HG03039 (cell line): ENCODE measurements at regions not wholly inside any gene's neighbourhood (a gene's known extent, or its start where the extent isn't known, plus 50 kb on each side); places are given as distances from the start of the nearest gene placed in this dataset.
"Not testable (repeated sequence)": the region's sequence is repeated elsewhere in the genome, so short reads cannot be mapped to it uniquely, and the experiment has no call there.

Experiments used
- ATAC-seq: cut with Tn5 transposase; IDR thresholded peaks from one replicate; pipeline ENCODE4 v1.9.1; 2021; ENCODE audit warnings: mild to moderate bottlenecking, moderate library complexity; ENCODE audit not compliant: unreplicated experiment

GRCh38 chr7:81152925-81153324 lies 234.1 kb upstream of the SEMA3C start:
- not testable (repeated sequence) for ATAC-seq

- no peak for ATAC-seq
Measured at GRCh38 chr7:81150951-81151361, 232.1 kb upstream of the SEMA3C start.

GRCh38 chr7:81143856-81144255 lies 225.0 kb upstream of the SEMA3C start:
- no peak for ATAC-seq

GRCh38 chr7:81141257-81142205 lies 222.7 kb upstream of the SEMA3C start:
- ATAC-seq = not testable (repeated sequence)

GRCh38 chr7:81140775-81141174 lies 221.9 kb upstream of the SEMA3C start:
- no peak for ATAC-seq

GRCh38 chr7:81140252-81140651 lies 221.4 kb upstream of the SEMA3C start:
- no peak for ATAC-seq

DNA sequence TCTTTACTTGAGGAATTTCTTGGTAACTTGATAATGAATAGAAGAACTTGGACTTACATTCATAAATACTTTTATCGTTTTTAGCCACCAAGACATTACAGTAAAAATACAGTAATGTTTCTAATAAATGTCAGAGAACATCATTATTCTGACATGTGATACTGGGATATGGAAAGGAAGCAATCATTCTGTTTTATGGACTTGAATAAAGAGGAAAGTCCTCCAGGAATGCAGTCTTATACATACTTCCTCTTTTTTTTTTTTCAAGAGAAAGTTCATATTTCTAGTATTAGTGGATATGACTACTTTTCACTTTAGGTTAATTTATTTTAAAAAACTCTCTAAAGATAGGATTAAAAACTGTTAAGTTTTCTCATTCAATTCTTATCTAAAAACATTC lies 220.0 kb upstream of the SEMA3C start:
- no peak for ATAC-seq

- no peak for ATAC-seq
Measured at GRCh38 chr7:81135324-81135723, 216.5 kb upstream of the SEMA3C start.

DNA sequence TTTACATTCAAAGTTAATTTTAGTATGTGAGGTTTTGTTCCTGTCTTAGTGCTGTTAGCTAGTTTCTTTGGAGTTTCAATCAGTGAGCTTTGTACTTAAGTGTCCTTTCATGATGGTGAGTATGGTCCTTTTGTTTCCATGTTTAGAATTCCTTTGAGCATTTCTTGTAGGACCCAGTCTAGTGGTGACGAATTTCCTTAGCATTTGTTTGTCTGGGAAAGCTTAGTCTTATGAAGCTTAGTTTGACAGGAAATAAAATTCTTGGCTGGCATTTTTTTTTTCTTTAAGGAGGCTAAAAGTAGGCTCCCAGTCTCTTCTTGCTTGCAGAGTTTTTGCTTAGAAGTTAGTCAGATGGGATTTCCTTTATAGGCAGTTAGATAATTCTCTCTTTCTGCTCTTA lies 209.2 kb upstream of the SEMA3C start:
- no peak for ATAC-seq

- no peak for ATAC-seq
Measured at GRCh38 chr7:81120803-81121202, 202.0 kb upstream of the SEMA3C start.

DNA sequence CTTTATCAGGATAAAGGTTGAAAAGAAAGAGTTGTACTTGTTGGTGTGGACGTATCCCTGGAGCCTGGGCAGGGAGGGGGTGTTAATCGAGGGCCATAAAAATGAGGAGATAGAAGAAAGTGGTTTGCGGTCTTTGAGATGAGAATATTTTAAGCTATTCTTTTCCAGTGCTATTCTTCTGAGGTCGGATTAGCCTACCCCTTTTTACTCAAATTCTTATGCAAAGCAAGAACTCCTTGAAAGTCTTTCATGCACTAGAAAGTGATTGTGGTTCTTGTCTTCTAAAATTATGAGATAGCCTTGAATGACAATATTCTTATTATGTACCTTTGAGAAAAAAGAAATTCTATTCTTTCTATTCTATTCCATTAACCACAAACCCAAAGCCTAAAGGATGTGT lies 201.3 kb upstream of the SEMA3C start:
- ATAC-seq = no peak

DNA sequence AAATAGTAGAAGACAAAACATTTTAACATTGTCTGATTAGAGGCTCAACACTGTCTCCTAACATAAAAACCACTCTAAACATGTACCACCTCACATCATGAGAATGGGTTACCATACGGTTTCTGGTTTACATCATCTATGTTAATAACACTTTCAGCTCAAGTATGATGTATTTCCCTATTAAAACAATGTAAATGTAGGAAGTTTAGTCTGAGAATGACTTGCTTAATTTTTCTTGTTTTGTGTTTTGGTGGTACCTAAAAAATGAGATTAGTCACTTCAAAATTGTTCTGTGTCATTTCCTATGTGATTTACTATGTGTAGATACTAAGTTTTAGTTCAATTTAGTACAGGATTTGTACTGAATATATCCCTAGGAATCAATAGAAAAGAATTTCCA lies 195.8 kb upstream of the SEMA3C start:
- ATAC-seq = no peak

DNA sequence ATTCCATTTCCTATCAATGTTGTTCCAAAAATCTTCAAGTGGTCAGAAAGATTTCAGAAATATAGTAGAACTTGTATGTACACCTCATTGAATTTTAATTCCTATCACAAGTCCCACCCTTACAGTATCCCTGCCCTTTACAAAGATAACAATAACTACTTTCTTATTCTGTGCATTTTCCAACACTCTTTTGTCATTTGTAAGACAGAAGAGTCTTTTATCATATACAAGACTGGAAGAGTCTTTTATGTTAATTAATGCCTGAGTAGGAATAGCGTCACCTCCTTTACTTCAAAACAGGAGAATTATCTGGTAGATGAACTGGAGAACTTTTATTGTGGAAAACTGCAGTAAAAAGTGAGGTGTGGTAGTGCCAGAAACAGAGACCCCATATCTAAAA lies 193.9 kb upstream of the SEMA3C start:
- ATAC-seq = no peak

GRCh38 chr7:81111781-81112540 lies 193.1 kb upstream of the SEMA3C start:
- ATAC-seq = no peak

GRCh38 chr7:81111358-81111757 lies 192.5 kb upstream of the SEMA3C start:
- ATAC-seq = no peak

DNA sequence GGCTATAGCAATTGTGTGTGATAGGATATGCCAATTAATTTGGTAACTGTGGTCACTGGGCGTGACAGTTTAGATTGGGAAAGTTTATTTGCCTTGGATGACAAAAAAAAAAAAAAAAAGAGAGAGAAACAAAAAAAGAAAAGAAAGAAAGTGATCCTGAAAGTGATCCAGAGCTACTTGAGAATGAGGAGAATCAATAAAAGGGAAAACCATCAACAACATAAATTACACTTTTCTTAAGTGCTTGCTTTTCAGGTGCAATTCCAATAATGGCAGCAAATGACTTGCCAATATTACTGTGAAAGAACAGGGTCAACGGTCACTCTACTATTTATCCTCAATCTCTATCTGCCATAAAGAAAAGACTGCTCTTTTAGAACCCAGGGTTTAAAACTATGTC lies 191.8 kb upstream of the SEMA3C start:
- ATAC-seq = no peak

DNA sequence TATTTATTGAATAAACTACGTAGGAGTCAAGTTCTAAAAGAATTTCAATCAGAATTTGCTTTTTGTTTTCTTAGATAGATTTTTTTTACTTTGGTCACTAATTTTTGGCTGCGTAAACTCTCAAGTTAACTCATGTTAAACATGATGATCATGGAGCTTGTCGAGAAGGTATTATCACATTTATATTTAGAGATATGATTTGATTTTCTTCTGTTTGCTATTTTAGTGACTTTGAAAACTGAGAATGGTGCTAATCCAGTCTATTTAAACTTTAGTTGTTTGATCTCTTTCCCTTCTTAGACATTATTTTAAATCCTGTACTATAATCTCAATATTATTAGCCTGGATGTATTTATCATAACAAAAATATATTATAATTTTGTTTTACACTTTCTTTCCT lies 179.4 kb upstream of the SEMA3C start:
- ATAC-seq = no peak

DNA sequence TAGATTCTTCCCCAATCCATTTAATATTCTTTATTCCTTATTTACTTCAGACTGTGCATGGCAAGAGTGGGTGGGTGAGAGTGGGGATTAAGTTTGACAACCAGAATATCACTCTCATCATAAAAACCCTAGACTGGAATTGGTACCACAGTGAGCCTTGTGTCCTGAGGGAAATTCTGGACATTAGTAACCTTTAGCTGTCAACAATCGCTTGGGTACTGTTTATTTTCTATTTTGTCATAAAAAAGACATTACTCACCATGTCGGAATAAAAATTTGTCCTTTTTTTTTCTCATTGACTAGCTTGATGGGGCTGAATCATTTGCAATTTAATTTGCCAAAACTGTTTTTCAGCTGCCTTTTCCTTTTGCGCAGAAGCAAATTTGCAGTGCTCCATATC lies 176.1 kb upstream of the SEMA3C start:
- no peak for ATAC-seq

DNA sequence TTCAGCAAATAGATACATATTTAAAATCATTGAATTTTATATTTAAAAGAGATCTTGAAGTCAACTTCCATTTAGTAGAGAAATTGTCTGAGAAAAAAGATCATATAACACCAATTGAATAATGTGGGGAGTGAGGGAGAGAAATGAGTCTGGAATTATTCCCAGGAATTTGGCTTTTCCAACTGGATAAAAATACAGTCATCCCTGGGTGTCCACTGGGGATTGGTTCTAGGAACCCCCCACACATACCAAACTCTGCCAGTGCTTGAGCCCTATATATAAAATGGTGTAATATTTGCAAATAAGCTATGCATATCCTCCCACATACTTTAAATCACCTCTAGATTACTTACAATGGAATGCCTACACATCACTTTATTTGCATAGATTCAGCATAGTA lies 162.8 kb upstream of the SEMA3C start:
- ATAC-seq = no peak

GRCh38 chr7:81080553-81080952 lies 161.7 kb upstream of the SEMA3C start:
- no peak for ATAC-seq

GRCh38 chr7:81079746-81080145 lies 160.9 kb upstream of the SEMA3C start:
- ATAC-seq = no peak

DNA sequence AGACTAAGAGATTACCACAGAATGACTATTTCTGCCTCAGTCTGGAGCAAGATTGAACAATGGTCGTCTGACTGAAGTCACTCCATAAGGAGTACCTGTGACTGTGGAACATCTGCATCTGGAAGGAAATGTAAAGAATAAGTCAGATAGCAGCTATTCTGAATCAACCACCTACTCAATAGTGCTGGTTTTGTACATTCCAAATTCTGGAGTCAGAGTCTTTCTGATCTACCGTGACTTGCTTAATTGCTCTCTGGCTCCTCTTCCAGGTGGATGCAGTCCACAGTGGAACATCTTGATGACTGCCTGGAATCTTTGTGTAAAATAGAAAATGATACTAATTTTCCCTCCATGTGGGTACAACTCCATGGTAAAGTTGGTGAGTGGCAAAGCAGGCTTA lies 156.3 kb upstream of the SEMA3C start:
- ATAC-seq = no peak
